Fibroblast of lung (primary cell): ENCODE measurements at regions not wholly inside any gene's neighbourhood (a gene's known extent, or its start where the extent isn't known, plus 50 kb on each side); places are given as distances from the start of the nearest gene placed in this dataset.

Experiments used
- DNase-seq, 2 donors: peaks; one replicate each; pipeline versions ENCODE4 v3.0.0 to v3.0.0-alpha.2; 2010; ENCODE audit warnings: low read depth in 2 of 2
- H2AFZ ChIP-seq: 2 replicates; pipeline ENCODE4 v1.5.1; 2012; ENCODE audit warnings: low read length, control low read depth, inconsistent platforms
- H3K27ac ChIP-seq: 2 replicates; pipeline ENCODE4 v1.5.1; 2011; ENCODE audit warnings: low read length, control low read depth; ENCODE audit not compliant: insufficient read depth
- H3K27me3 ChIP-seq: 2 replicates; pipeline ENCODE4 v1.5.1; 2011; ENCODE audit warnings: mild to moderate bottlenecking, low read length; ENCODE audit not compliant: control insufficient read depth, insufficient read depth
- H3K36me3 ChIP-seq: 2 replicates; pipeline ENCODE4 v1.5.1; 2011; ENCODE audit warnings: low read length; ENCODE audit not compliant: control insufficient read depth, insufficient read depth
- H3K4me1 ChIP-seq: 2 replicates; pipeline ENCODE4 v1.5.1; 2011; ENCODE audit warnings: low read length; ENCODE audit not compliant: control insufficient read depth, insufficient read depth; ENCODE audit errors: extremely low read depth
- H3K4me2 ChIP-seq: 2 replicates; pipeline ENCODE4 v1.5.1; 2011; ENCODE audit warnings: low read length, control low read depth; ENCODE audit not compliant: insufficient read depth; ENCODE audit errors: extremely low read depth
- H3K4me3 ChIP-seq, 4 experiments: fragments of 200-600 bp in 1 of 4; sonication (generic) in 1 of 4; replicated peaks in 1 of 4; 2 replicates each; pipeline ENCODE4 v1.5.1; 2011 to 2016; ENCODE audit warnings: low read length in 4 of 4, low read depth in 3 of 4, mild to moderate bottlenecking in 3 of 4, control low read depth in 2 of 4, inconsistent platforms in 1 of 4, mixed read lengths in 1 of 4; ENCODE audit not compliant: insufficient read depth in 1 of 4; ENCODE audit errors: control extremely low read depth in 1 of 4
- H3K79me2 ChIP-seq: 2 replicates; pipeline ENCODE4 v1.5.1; 2012; ENCODE audit warnings: mild to moderate bottlenecking, low read length, inconsistent platforms; ENCODE audit not compliant: control insufficient read depth, insufficient read depth
- H3K9ac ChIP-seq: 2 replicates; pipeline ENCODE4 v1.5.1; 2011; ENCODE audit warnings: mild to moderate bottlenecking, low read length, control low read depth; ENCODE audit not compliant: insufficient read depth
- H3K9me3 ChIP-seq: 2 replicates; pipeline ENCODE4 v1.5.1; 2012; ENCODE audit warnings: low read depth, low read length; ENCODE audit not compliant: control insufficient read depth, insufficient read depth
- H4K20me1 ChIP-seq: 2 replicates; pipeline ENCODE4 v1.5.1; 2011; ENCODE audit warnings: low read length; ENCODE audit not compliant: control insufficient read depth, insufficient read depth; ENCODE audit errors: extremely low read depth
- CTCF ChIP-seq, 2 donors: IDR thresholded peaks in 1 of 2; conservative IDR thresholded peaks in 1 of 2; 1 replicate in 1 of 2; 2 replicates in 1 of 2; pipeline ENCODE4 v1.5.1; 2011 to 2012; ENCODE audit warnings: low read length in 2 of 2, control low read depth in 1 of 2, inconsistent platforms in 1 of 2, low read depth in 1 of 2, mild to moderate bottlenecking in 1 of 2
- EZH2 ChIP-seq: IDR thresholded peaks from 2 replicates; pipeline ENCODE4 v1.5.1; 2012; ENCODE audit warnings: low read length, control low read depth, mild to moderate bottlenecking; ENCODE audit errors: missing control alignments

GRCh38 chr3:79896086-79896485 is 128.3 kb upstream of the ROBO1 start:
- Histone ChIP-seq H4K20me1 (no peaks in the 10 kb centered on the region), H3K4me1 (no peaks in the 10 kb centered on the region), H3K36me3 (no peaks in the 10 kb centered on the region), H3K4me2 (no peak overlapping the region), H3K27me3 (no peaks in the 10 kb centered on the region), H3K27ac (no peak overlapping the region), H2AFZ (no peak overlapping the region), H3K4me3 (no peak overlapping the region), H3K9ac (no peak overlapping the region), H3K9me3 (no peaks in the 10 kb centered on the region), H3K79me2 (no peaks in the 10 kb centered on the region)
- no peak for TF ChIP-seq CTCF (conservative IDR thresholded peaks at IDR 0.05 in 1 of 2, IDR thresholded peaks at IDR 0.05 in 1 of 2; ENCODE audit: low read depth in 1 of 2, low read length in 2 of 2)
- no peak for TF ChIP-seq EZH2
- no peak for DNase-seq

- no peaks in the 10 kb centered on the region for H3K9me3 ChIP-seq
- H3K4me3 ChIP-seq: no peak overlapping the region
- H3K4me2 ChIP-seq: no peak overlapping the region
- no peak for DNase-seq
- no peak overlapping the region for H3K27ac ChIP-seq
- no peaks in the 10 kb centered on the region for H3K79me2 ChIP-seq
- H3K9ac ChIP-seq: no peak overlapping the region
- H3K27me3 ChIP-seq: no peaks in the 10 kb centered on the region
- TF ChIP-seq CTCF (conservative IDR thresholded peaks at IDR 0.05 in 1 of 2, IDR thresholded peaks at IDR 0.05 in 1 of 2; ENCODE audit: low read depth in 1 of 2, low read length in 2 of 2): no peak
- no peak for TF ChIP-seq EZH2
- no peaks in the 10 kb centered on the region for H4K20me1 ChIP-seq
- no peaks in the 10 kb centered on the region for H3K4me1 ChIP-seq
- H3K36me3 ChIP-seq: no peaks in the 10 kb centered on the region
- no peak overlapping the region for H2AFZ ChIP-seq
These were observed 119.4 kb upstream of the ROBO1 start for GRCh38 chr3:79887213-79887612.

GRCh38 chr3:79886204-79886603 is 118.4 kb upstream of the ROBO1 start:
- no peaks in the 10 kb centered on the region for H3K9me3 ChIP-seq
- H3K27me3 ChIP-seq: no peaks in the 10 kb centered on the region
- no peak overlapping the region for H3K9ac ChIP-seq
- no peaks in the 10 kb centered on the region for H3K4me1 ChIP-seq
- TF ChIP-seq CTCF (conservative IDR thresholded peaks at IDR 0.05 in 1 of 2, IDR thresholded peaks at IDR 0.05 in 1 of 2; ENCODE audit: low read depth in 1 of 2, low read length in 2 of 2) (no peak), EZH2 (no peak)
- no peaks in the 10 kb centered on the region for H3K79me2 ChIP-seq
- no peak overlapping the region for H2AFZ ChIP-seq
- no peaks in the 10 kb centered on the region for H4K20me1 ChIP-seq
- DNase-seq: peak in 1 of 2 donors; percentile 12
- H3K27ac ChIP-seq: no peak overlapping the region
- no peak overlapping the region for H3K4me3 ChIP-seq
- no peaks in the 10 kb centered on the region for H3K36me3 ChIP-seq
- H3K4me2 ChIP-seq: no peak overlapping the region
